Liver (tissue), 3 donors: ENCODE measurements at regions not wholly inside any gene's neighbourhood (a gene's known extent, or its start where the extent isn't known, plus 50 kb on each side); places are given as distances from the start of the nearest gene placed in this dataset.

Experiments
- EGR1 ChIP-seq, 2 donors: IDR thresholded peaks; 2 replicates each; pipeline ENCODE4 v1.6.1; 2016 to 2018; ENCODE audit warnings: antibody characterized with exemption in 2 of 2, low read depth in 2 of 2
- GABPA ChIP-seq, 2 donors: IDR thresholded peaks in 1 of 2; conservative IDR thresholded peaks in 1 of 2; 2 replicates each; pipeline ENCODE4 v1.6.1; 2016; ENCODE audit warnings: antibody characterized with exemption in 2 of 2, mild to moderate bottlenecking in 1 of 2, moderate library complexity in 1 of 2
- HNF4G ChIP-seq: IDR thresholded peaks from 2 replicates; pipeline ENCODE4 v1.6.1; 2016; ENCODE audit warnings: antibody characterized with exemption
- JUND ChIP-seq, 2 donors: IDR thresholded peaks; 2 replicates each; pipeline ENCODE4 v1.6.1; 2016; ENCODE audit warnings: antibody characterized with exemption in 2 of 2
- NR2F2 ChIP-seq: IDR thresholded peaks from 2 replicates; pipeline ENCODE4 v1.6.1; 2016; ENCODE audit warnings: antibody characterized with exemption
- RAD21 ChIP-seq, 2 donors: IDR thresholded peaks; 2 replicates each; pipeline ENCODE4 v1.6.1; 2016; ENCODE audit warnings: antibody characterized with exemption in 2 of 2, mild to moderate bottlenecking in 2 of 2
- RXRA ChIP-seq, 2 donors: IDR thresholded peaks; 2 replicates each; pipeline ENCODE4 v1.6.1; 2017 to 2018; ENCODE audit warnings: antibody characterized with exemption in 2 of 2, mild to moderate bottlenecking in 1 of 2
- SP1 ChIP-seq: IDR thresholded peaks from 2 replicates; pipeline ENCODE4 v1.6.1; 2018; ENCODE audit warnings: antibody characterized with exemption, mild to moderate bottlenecking
- TAF1 ChIP-seq: conservative IDR thresholded peaks from 2 replicates; pipeline ENCODE4 v1.6.1; 2016; ENCODE audit warnings: antibody characterized with exemption, mild to moderate bottlenecking
- TF ChIP-seq, protein P1 (sequence below): fragments of 150-350 bp; IDR thresholded peaks from 2 replicates; pipeline ENCODE4 v1.5.1; 2017; ENCODE audit warnings: improper control_type of control experiment, low read depth, low read length; ENCODE audit not compliant: missing input control
- TF ChIP-seq, protein P2 (sequence below): IDR thresholded peaks from 2 replicates; pipeline ENCODE4 v1.6.1; 2016; ENCODE audit warnings: antibody characterized with exemption
- TF ChIP-seq, protein P3 (sequence below): IDR thresholded peaks from 2 replicates; pipeline ENCODE4 v1.6.1; 2016; ENCODE audit warnings: antibody characterized with exemption, mild to moderate bottlenecking
- donor health status: healthy.
- donor health status: healthy.

DNA sequence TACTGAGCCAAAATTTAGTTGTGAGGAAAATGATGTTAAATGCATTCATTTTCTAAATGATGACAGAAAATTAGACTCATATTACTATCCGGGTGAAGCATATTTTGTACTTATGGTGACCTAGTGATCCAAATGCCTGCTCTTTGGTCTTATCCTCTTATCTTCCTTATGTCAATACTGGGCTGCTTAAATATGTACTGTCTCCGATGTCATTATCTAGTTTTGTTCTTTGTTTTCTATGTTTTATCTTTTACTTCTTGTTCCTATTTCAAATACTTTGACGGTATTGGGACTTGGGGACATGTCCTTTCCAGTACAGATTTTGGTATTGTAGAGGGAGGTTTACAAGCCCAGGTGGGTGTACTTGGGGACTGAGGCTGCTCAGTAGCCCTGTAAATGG is 124.6 kb upstream of the ESR1 start:
- TF ChIP-seq, protein P1, sequence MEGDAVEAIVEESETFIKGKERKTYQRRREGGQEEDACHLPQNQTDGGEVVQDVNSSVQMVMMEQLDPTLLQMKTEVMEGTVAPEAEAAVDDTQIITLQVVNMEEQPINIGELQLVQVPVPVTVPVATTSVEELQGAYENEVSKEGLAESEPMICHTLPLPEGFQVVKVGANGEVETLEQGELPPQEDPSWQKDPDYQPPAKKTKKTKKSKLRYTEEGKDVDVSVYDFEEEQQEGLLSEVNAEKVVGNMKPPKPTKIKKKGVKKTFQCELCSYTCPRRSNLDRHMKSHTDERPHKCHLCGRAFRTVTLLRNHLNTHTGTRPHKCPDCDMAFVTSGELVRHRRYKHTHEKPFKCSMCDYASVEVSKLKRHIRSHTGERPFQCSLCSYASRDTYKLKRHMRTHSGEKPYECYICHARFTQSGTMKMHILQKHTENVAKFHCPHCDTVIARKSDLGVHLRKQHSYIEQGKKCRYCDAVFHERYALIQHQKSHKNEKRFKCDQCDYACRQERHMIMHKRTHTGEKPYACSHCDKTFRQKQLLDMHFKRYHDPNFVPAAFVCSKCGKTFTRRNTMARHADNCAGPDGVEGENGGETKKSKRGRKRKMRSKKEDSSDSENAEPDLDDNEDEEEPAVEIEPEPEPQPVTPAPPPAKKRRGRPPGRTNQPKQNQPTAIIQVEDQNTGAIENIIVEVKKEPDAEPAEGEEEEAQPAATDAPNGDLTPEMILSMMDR, result no peak
- TF ChIP-seq EGR1 (IDR thresholded peaks at IDR 0.05; ENCODE audit: low read depth in 2 of 2) (no peak), NR2F2 (no peak), GABPA (IDR thresholded peaks at IDR 0.05 in 1 of 2, conservative IDR thresholded peaks at IDR 0.05 in 1 of 2) (no peak), RXRA (IDR thresholded peaks at IDR 0.05) (peak in 1 of 2 donors; percentile 24), RAD21 (IDR thresholded peaks at IDR 0.05) (no peak), SP1 (no peak), TAF1 (no peak), HNF4G (no peak), JUND (IDR thresholded peaks at IDR 0.05) (no peak)
- TF ChIP-seq, protein P2, sequence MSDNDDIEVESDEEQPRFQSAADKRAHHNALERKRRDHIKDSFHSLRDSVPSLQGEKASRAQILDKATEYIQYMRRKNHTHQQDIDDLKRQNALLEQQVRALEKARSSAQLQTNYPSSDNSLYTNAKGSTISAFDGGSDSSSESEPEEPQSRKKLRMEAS, result no peak
- TF ChIP-seq, protein P3, sequence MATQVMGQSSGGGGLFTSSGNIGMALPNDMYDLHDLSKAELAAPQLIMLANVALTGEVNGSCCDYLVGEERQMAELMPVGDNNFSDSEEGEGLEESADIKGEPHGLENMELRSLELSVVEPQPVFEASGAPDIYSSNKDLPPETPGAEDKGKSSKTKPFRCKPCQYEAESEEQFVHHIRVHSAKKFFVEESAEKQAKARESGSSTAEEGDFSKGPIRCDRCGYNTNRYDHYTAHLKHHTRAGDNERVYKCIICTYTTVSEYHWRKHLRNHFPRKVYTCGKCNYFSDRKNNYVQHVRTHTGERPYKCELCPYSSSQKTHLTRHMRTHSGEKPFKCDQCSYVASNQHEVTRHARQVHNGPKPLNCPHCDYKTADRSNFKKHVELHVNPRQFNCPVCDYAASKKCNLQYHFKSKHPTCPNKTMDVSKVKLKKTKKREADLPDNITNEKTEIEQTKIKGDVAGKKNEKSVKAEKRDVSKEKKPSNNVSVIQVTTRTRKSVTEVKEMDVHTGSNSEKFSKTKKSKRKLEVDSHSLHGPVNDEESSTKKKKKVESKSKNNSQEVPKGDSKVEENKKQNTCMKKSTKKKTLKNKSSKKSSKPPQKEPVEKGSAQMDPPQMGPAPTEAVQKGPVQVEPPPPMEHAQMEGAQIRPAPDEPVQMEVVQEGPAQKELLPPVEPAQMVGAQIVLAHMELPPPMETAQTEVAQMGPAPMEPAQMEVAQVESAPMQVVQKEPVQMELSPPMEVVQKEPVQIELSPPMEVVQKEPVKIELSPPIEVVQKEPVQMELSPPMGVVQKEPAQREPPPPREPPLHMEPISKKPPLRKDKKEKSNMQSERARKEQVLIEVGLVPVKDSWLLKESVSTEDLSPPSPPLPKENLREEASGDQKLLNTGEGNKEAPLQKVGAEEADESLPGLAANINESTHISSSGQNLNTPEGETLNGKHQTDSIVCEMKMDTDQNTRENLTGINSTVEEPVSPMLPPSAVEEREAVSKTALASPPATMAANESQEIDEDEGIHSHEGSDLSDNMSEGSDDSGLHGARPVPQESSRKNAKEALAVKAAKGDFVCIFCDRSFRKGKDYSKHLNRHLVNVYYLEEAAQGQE, result no peak
